Forelimb muscle (tissue), 1 donor: ENCODE measurements at regions not wholly inside any gene's neighbourhood (a gene's known extent, or its start where the extent isn't known, plus 50 kb on each side); places are given as distances from the start of the nearest gene placed in this dataset.
"Not testable (repeated sequence)": the region's sequence is repeated elsewhere in the genome, so short reads cannot be mapped to it uniquely, and the experiment has no call there.

Experiments
- DNase-seq: peaks from one replicate; pipeline ENCODE4 v3.0.0-alpha.2; 2013; ENCODE audit warnings: low read depth

DNA sequence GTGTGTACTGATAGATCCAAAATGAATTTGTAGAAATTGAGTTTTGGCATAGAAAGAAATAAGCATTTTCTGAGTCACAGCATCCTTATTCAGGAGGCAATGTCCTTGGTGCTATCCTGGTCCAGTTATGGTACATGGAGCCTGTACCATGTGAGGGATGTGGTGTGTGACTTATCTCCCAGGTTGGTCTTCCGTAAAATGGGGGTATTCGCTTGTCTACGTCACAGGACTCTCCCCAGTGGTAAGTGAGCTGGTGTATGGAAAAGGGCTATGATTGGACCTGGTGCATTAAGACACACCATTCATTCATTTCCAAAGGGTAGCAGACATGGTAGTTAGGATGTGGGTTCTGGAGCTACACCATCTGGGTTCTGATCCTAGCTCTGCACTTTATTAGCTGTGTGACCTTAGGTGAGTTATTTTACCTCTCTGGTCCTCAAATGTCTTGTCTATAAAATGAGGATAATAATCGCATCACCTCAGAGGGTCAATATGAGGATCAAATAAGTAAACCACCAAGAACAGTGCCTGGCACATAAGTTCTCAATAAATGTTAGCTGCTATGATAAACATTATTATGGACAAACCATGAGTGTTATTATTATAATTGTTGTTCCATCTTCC lies 119.2 kb downstream of the MYCN start:
- DNase-seq, result no peak

DNA sequence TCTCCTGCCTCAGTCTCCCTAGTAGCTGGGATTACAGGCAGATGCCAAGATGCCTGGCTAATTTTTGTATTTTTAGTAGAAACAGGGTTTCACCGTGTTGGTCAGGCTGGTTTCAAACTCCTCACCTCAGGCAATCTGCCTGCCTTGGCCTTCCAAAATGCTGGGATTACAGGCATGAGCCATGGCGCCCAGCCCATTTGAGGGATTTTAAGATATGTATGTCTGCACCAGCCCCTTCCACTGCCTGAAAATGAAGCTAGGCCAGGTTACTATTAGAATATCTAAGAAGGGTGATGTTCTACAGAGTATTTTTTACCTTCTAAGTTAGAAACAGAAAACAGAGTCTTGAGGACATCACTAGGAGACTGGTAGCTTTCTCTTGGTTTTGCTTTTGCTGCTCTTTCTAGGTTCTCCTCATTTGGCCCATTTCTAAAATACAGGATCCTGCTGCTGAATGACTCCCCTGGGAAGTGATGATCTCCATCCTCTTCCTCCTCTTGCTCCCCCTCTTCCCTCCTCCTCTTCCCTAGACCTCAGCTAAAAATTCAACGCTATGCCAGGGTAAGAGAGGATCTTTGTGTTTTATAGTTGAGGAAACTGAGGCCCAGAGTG lies 118.5 kb downstream of the MYCN start:
- no peak for DNase-seq

DNA sequence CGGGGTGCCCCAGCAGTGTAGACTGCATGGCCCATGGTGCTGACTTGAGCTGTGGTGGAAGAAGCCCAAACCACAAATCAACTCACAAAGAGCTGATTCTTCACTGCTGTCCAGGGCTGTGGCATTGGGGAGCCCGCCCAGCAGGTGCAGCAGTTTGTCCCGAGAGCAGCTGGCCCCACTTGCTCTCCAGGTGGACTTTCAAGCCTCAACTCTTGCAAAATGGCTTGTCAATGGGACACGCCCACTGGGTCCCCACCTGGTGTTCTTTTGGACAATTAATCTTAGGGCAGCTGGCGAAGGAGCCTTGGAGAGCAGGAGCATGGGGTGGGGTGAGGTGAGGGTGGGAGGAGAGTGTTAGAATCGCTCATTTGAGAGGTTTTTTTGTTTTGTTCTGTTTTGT lies 117.9 kb downstream of the MYCN start:
- no peak for DNase-seq

DNA sequence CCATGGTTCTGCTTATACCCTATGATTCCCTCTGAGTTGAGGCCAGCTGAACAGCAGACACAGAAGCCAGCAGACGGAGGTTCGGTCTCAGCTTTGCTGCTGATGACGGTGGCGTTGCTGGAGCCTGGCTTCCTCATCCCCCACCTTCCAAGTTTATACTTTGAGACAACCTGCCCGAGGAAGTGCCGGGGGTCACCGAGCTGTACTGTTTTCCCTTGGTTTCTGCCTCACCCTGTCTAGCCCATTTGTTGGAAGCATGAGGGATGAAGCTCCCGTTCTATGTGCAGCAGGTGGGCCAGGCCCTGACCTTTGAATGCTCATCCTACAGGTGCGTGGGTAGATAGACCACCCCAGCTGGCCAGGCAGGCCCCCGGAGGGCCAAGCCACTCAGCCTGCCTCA lies 117.3 kb downstream of the MYCN start:
- no peak for DNase-seq

DNA sequence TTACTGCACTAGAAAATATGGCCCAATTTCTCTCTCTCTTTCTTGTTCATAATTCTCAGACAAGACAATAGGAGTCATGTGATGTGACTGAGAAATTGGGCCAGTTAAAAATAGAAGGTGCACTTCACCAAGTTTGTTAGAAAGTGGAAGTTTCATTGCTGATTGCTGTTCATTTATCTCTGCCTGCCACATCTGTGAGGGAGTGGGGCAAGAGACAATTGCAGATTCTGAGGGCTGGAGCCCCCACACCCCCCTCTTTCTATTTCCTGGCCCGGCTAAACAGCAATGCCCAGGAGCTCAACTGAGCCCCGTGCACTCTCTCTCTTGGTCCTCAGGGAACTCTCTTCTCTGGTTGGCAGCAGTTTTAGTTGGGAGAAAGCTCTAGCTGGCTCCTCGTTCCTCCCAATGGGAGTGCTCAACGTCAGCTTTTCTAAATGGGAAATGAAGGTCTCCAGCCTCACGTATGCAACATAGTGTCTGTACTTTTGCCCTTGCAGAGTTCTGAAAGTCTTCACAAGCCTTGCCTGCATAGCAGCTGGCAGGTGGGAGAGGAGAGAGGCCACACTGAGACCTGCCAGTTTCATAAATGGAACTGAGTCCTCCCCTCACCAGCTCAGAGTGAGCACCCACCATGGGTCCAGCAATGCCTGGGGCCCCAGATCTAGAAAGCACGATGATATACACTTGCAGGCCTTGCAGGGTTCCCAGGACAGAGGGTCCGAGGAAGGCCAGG lies 115.7 kb downstream of the MYCN start:
- DNase-seq, result no peak

GRCh38 chr2:16053437-16054257 lies 113.3 kb downstream of the MYCN start:
- DNase-seq, result no peak

GRCh38 chr2:16052571-16053052 lies 112.3 kb downstream of the MYCN start:
- DNase-seq, result not testable (repeated sequence)

DNA sequence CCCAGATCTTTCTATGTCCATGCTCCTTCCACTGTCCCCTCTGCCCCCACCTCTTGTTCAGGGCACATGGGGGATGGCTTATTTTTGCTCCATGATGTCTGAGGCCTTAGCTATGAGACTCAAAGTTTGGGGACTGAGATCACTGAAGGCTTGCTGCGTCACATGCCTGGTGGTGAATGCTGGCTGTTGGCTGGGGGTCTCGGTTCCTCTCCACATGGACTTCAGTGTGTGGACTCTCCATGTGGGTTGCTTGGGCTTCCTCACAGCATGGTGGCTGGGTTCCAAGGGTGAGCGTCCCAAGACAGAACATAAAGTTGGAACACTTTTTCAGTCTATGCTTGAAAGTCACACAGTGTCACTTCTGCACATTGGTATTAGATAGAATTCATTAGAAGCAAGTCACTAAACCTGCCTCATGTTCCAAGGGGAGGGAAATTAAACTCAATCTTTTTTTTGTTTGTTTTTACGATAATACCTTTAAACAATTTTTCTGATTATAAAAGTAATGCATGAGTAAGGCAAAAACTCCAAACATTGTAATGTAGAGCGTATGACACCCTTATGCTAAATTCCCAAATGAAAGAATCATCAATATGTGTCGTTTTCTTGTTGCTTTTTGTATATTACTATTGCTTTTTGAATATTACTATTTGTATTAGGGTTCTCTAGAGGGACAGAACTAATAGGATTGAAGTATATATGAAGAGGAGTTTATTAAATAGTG lies 111.7 kb downstream of the MYCN start:
- DNase-seq, result no peak

- DNase-seq, result no peak
These were observed 110.6 kb downstream of the MYCN start for GRCh38 chr2:16050908-16051489.

- DNase-seq, result no peak
These were observed 110.0 kb downstream of the MYCN start for GRCh38 chr2:16050261-16050907.

- DNase-seq, result no peak
These were observed 109.1 kb downstream of the MYCN start for GRCh38 chr2:16049406-16049805.

DNA sequence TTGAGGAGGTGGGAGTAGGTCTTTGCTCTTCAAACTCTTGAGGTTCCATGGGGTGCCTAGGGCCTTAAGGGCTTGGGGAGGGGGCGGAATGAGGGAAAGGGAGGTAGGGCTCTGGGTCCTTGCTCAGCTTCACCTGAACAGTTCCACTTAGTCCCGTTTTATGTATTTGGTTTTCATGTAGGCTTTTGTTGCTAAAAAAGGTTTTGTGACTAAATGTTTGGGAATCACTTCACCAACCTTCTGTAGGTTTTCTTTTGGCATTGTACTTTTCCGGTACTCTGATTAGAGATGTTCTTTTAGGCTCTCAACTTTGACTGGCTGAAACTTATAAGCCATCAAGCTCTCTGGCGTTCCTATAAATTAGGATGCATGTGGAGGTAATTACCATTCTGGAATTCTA lies 108.1 kb downstream of the MYCN start:
- DNase-seq, result no peak

DNA sequence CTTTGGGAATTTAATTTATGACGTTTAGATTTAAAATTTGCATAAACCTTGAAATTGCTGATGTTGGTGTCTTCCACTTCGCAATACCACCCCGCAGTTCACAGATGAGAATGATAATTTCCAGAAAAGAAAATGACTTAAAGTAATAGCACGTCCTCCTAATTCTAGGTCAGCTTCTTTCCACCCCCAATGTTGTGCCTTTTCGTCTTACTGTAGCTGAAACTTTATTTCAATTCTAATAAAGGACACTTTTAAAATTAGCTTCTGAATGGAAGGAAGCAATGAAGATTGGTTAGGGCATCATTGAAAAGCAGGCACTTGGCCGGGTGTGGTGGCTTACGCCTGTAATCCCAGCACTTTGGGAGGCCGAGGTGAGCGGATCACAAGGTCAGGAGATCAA lies 107.4 kb downstream of the MYCN start:
- no peak for DNase-seq

DNA sequence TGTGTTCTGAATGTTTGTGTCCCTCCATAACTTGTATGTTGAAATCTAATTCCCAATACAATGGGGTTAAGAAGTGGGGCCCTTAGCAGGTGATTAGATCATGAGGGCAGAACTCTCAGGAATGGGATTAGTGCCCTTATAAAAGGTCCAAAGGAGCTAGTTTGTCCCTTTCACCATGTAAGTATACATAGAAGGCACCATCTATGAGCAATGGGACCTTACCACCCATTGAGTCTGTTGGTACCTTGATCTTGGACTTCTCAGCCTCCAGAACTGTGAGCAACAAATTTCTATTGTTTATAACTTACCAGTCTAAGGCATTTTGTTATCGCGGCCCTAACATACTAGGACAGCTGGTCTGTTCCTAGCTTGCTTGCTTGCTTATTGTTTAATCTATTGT lies 106.3 kb downstream of the MYCN start:
- no peak for DNase-seq

DNA sequence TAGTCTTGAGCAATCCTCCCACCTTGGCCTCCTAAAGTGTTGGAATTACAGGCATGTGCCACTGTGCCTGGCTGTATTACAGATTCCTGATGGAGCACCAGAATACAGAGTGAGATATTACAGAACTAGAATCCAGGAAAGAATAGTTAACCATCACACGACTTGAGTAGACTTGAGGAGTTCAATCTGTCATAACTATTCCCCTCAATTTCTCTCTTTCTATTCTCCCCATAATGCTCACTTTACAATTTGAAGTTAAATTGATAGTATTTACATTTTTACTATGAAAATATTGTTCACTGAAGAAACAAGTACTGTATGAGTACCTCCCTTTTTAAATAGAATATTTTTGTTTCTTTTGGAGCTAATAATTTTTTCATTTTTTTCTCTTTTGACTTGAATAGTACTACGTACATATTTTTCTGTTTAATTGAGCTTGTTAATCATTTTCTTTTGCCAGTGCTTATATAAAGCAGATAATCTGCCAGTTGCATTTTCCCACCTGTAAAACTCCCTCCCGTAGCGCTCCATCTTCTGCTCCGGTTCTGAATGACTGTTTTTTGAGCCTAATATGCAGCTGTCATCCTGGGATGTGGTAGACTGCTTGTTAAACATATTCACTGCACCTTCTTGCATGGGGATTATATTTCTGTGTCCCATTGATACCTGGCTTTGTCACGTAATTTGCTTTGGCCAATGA lies 105.5 kb downstream of the MYCN start:
- DNase-seq, result no peak

GRCh38 chr2:16044946-16045456 lies 104.7 kb downstream of the MYCN start:
- DNase-seq, result no peak

GRCh38 chr2:16043627-16044026 lies 103.3 kb downstream of the MYCN start:
- DNase-seq, result no peak

- DNase-seq, result no peak
These were observed 102.8 kb downstream of the MYCN start for GRCh38 chr2:16043192-16043591.

DNA sequence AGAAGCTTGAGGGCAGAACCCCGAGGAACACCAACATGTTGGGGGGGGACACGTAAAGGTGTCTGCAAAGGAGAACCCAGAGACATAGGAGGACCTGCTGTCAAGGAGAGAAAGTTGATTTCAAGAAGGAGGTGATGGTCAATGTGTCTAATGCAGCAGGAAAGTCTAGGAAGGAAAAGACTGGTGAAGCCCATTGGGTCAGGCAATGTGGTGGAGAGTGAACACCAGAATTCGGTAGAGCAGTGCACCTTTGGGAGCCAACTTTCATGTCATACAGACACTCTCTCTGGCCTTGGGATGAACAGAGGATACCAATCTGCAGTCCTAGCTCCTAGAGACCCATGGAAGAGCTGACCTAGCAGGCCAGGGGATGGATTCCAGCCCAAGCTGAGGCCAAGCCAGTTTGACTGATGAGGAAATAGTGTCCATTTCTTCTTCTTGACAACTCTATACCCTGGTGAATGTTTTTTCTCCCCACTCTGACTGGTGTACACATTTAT lies 101.9 kb downstream of the MYCN start:
- DNase-seq, result no peak
